ENCODE measurements at regions not wholly inside any gene's neighbourhood (a gene's known extent, or its start where the extent isn't known, plus 50 kb on each side); places are given as distances from the start of the nearest gene placed in this dataset.

DNA sequence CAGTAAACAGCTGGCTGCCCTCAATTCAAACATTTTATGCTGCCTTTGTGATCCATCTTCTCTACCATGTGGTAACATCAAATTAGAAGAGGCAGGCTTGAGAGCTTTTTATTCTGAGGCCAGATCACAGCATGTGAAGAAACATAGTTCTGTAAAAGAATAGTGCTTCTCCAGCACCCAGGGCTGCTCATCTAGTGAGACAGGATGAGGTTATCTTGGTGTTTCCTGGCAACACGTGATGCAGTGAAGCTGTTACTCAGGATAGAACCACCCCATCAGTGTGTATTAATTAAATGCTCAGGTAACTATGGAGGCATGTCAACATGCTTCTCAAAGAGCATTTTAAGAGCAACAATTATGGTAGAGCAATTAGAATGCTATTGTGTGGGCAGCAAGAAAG, 400.5 kb upstream of the ACO1 start:
- H3K9me3 ChIP-seq (replicated peaks; ENCODE audit: control insufficient read depth, insufficient read depth, low read length), result peaks cover 4% of the 10 kb centered on the region
- H3K27ac ChIP-seq (ENCODE audit: insufficient read depth, low read depth, low read length), result no peak overlapping the region
- H3K79me2 ChIP-seq (ENCODE audit: control insufficient read depth, insufficient read depth, low read length), result no peaks in the 10 kb centered on the region
- H4K20me1 ChIP-seq (replicated peaks; ENCODE audit: control insufficient read depth, extremely low read depth, insufficient read depth, low read length), result no peaks in the 10 kb centered on the region
- H3K4me2 ChIP-seq (ENCODE audit: insufficient read depth, low read length), result no peak overlapping the region
- H3K36me3 ChIP-seq (ENCODE audit: control insufficient read depth in 2 of 2, extremely low read depth in 1 of 2, insufficient read depth in 2 of 2, low read length in 2 of 2), result no peaks in the 10 kb centered on the region
- no peak overlapping the region for H3K9ac ChIP-seq (replicated peaks; ENCODE audit: extremely low read depth, insufficient read depth, low read length)
- dilution Hi-C loops (cut with MboI; ENCODE audit: extremely low pct_ligation_motif_present, low sequenced_read_pairs), result no loop called here
- intact Hi-C loops (cut with micrococcal nuclease), result no loop called here
- DNase-seq (ENCODE audit: low read depth, low spot score) (no peak), FAIRE-seq (no peak)
- no peaks in the 10 kb centered on the region for H3K27me3 ChIP-seq (ENCODE audit: control insufficient read depth in 2 of 2, insufficient read depth in 2 of 2, low read length in 2 of 2)
- POLR2A ChIA-PET, result no interaction called here
- no peak overlapping the region for H2AFZ ChIP-seq (ENCODE audit: low read depth, low read length)
- TF ChIP-seq EZH2 (IDR thresholded peaks at IDR 0.05; ENCODE audit: borderline replicate concordance, low read depth, low read length, severe bottlenecking) (no peak), POLR2A (IDR thresholded peaks at IDR 0.05; ENCODE audit: low read depth, low read length) (no peak), MYC (IDR thresholded peaks at IDR 0.05; ENCODE audit: low read depth, low read length) (no peak), POLR2AphosphoS5 (IDR thresholded peaks at IDR 0.05; ENCODE audit: insufficient read depth, low read depth, low read length) (no peak), JUN (IDR thresholded peaks at IDR 0.05; ENCODE audit: borderline replicate concordance, insufficient read depth, insufficient read length, low read depth) (no peak), GATA2 (IDR thresholded peaks at IDR 0.05; ENCODE audit: insufficient read depth, insufficient read length, low read depth, low read length) (no peak), FOS (IDR thresholded peaks at IDR 0.05; ENCODE audit: borderline replicate concordance, insufficient read depth, low read length) (no peak)
- TF ChIP-seq, protein P1, sequence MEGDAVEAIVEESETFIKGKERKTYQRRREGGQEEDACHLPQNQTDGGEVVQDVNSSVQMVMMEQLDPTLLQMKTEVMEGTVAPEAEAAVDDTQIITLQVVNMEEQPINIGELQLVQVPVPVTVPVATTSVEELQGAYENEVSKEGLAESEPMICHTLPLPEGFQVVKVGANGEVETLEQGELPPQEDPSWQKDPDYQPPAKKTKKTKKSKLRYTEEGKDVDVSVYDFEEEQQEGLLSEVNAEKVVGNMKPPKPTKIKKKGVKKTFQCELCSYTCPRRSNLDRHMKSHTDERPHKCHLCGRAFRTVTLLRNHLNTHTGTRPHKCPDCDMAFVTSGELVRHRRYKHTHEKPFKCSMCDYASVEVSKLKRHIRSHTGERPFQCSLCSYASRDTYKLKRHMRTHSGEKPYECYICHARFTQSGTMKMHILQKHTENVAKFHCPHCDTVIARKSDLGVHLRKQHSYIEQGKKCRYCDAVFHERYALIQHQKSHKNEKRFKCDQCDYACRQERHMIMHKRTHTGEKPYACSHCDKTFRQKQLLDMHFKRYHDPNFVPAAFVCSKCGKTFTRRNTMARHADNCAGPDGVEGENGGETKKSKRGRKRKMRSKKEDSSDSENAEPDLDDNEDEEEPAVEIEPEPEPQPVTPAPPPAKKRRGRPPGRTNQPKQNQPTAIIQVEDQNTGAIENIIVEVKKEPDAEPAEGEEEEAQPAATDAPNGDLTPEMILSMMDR (IDR thresholded peaks at IDR 0.05; ENCODE audit: extremely low read depth in 1 of 2, insufficient read depth in 1 of 2, low read depth in 1 of 2, low read length in 2 of 2), result no peak
- TF ChIP-seq, protein P2, sequence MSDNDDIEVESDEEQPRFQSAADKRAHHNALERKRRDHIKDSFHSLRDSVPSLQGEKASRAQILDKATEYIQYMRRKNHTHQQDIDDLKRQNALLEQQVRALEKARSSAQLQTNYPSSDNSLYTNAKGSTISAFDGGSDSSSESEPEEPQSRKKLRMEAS (IDR thresholded peaks at IDR 0.05; ENCODE audit: insufficient read depth, insufficient read length), result no peak
- BruUV-seq (replicated peaks), result no TSS peak
- no peak overlapping the region for H3K4me3 ChIP-seq (replicated peaks in 1 of 3; ENCODE audit: insufficient read depth in 1 of 3, low read depth in 1 of 3, low read length in 3 of 3)
- CTCF ChIA-PET, result no interaction called here
- no peaks in the 10 kb centered on the region for H3K4me1 ChIP-seq (ENCODE audit: control insufficient read depth, extremely low read depth, insufficient read depth, low read length)
- no peaks in the 10 kb centered on the region for H3K9me1 ChIP-seq (replicated peaks; ENCODE audit: control insufficient read depth, extremely low read depth, insufficient read depth, low read length)
